H54 (cell line): ENCODE measurements at regions not wholly inside any gene's neighbourhood (a gene's known extent, or its start where the extent isn't known, plus 50 kb on each side); places are given as distances from the start of the nearest gene placed in this dataset.

ENCODE experiments used
- DNase-seq: peaks from one replicate; pipeline ENCODE4 v3.0.0; 2011; ENCODE audit warnings: low spot score, mixed read lengths; ENCODE audit not compliant: insufficient read length
- FAIRE-seq: peaks from 3 replicates; lab custom pipeline; 2011; peaks lifted over from hg19 to GRCh38; lab: Jason Lieb, UNC
- POLR2A ChIP-seq: IDR thresholded peaks from 2 replicates; pipeline ENCODE4 v1.6.1; 2011; ENCODE audit warnings: low read depth, mild to moderate bottlenecking, low read length

DNA sequence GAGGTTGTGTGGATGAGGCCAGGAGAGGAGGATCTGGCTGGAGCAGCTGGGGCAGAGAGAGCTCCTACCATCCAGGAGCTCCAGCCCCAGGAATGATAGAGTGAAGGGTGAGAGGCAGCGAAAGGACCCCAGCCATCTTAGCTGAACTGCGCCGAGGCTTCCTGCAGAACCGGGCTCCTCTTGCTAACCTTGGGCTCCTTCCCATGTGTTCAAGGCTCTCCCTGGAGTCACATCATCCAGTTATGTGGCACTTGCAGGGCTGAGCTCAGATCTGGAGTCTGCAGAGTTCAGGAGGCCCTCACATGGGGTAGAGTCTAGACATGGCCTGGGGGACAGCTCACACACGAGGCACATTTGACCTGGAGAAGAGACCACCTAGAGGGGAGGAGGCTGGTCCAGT lies 225.0 kb upstream of the ZNF32 start:
- TF ChIP-seq POLR2A, result no peak
- DNase-seq (no peak), FAIRE-seq (no peak)

GRCh38 chr10:43872644-43873043 lies 224.0 kb upstream of the ZNF32 start:
- FAIRE-seq, result no peak
- TF ChIP-seq POLR2A, result no peak
- no peak for DNase-seq

DNA sequence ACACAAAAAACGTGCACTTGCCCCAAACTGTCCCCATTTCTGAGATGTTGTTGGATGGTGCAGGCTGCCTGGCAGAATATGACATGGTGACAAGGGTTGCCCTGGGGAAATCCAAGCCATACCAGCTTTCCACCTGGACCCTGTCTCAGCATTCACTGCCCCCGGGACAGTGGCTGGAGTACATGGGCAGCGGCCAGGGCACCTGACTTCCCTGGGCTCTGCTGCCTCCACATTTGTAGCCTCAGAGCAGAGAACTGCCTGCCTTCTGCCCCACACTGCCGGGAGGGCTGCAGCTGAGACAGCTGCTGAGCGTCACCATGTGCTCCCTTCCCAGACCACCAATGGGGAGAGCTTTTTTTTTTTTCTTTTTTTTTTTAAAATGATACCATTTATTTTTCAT lies 222.9 kb upstream of the ZNF32 start:
- TF ChIP-seq POLR2A, result no peak
- no peak for DNase-seq
- FAIRE-seq, result no peak

DNA sequence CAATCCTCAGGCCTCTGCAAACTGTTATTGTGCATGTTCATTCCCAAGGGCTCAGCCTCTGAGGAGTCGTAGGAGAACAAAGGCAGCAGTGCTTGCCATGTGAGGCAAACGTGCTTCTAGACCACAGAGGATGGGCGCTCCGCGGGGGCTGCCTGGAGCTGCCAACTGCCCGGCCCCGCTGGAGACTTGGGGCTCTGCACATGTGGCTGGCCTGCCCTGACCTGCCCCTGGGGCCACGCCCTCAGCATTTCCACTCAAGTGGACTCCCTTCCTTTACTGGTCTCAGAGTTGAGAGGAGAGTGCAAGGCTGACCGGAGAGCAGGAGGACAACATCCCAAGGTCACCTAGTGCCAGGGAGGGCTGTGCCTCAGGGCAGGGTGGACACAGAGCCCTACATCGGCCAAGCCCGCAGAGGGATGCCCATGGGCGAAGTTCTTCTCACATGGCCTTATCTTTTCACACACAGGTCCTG lies 222.3 kb upstream of the ZNF32 start:
- FAIRE-seq, result no peak
- DNase-seq, result no peak
- no peak for TF ChIP-seq POLR2A

GRCh38 chr10:43869669-43870322 lies 221.1 kb upstream of the ZNF32 start:
- DNase-seq, result no peak
- no peak for FAIRE-seq
- TF ChIP-seq POLR2A, result no peak

- TF ChIP-seq POLR2A, result no peak
- FAIRE-seq, result no peak
- DNase-seq, result no peak
Observed at GRCh38 chr10:43868952-43869351, 220.3 kb upstream of the ZNF32 start.

- TF ChIP-seq POLR2A, result 0 out of 2 replicates have a peak, but pooled peaks have one; percentile 34
- no peak for FAIRE-seq
- peak; percentile 80 for DNase-seq
Observed at GRCh38 chr10:43867667-43868565, 219.2 kb upstream of the ZNF32 start.

- DNase-seq (no peak), FAIRE-seq (no peak)
- no peak for TF ChIP-seq POLR2A
Observed at GRCh38 chr10:43867113-43867512, 218.4 kb upstream of the ZNF32 start.

DNA sequence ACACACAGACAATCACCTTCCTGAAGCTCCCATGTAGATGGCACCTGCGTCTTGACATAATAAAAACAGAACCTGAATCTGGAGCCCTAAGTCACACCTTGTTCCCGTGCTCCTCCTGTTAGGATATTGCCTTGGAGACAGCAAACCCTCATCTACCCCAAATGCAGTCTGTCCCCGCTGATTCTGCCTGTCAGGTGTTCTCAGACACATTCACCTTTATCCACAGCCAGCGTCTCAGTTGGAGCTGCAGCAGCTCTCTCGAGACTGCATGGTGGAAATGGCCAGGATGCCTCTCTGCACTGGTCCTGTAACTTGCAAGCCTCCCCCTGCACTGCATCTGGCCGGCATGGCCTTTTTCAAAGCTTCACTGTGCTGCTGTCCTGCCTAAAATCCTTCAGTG lies 218.0 kb upstream of the ZNF32 start:
- FAIRE-seq, result no peak
- no peak for TF ChIP-seq POLR2A
- DNase-seq, result no peak

- DNase-seq, result no peak
- no peak for TF ChIP-seq POLR2A
- no peak for FAIRE-seq
Observed at GRCh38 chr10:43865265-43866135, 216.8 kb upstream of the ZNF32 start.

- FAIRE-seq (no peak), DNase-seq (no peak)
- no peak for TF ChIP-seq POLR2A
Observed at GRCh38 chr10:43864656-43865055, 216.0 kb upstream of the ZNF32 start.

- FAIRE-seq, result no peak
- no peak for TF ChIP-seq POLR2A
- peak; percentile 55 for DNase-seq
Observed at GRCh38 chr10:43863859-43864591, 215.3 kb upstream of the ZNF32 start.

DNA sequence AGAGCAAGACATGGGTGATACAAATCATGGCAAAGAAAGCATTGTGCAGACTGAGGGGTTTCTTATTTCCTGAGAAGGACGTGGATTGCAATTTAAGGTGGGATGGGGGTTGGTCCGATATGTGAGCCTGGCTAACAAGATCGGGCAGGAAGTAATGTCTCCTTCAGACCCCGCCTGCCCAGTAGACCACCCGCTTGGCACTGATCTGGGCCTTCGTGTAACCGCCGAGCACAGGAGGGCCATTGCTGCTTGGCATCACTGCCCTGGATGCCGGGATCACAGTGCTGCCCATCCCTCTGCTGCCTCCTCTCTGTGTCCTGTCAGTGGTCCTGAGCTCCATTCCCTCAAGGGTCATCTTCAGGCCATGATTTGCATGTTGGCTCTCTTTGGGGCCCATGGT lies 214.6 kb upstream of the ZNF32 start:
- FAIRE-seq, result no peak
- TF ChIP-seq POLR2A, result no peak
- no peak for DNase-seq
